ENCODE measurements at regions not wholly inside any gene's neighbourhood (a gene's known extent, or its start where the extent isn't known, plus 50 kb on each side); places are given as distances from the start of the nearest gene placed in this dataset.
A peak's percentile ranks its signal among the peaks of the same experiment; 100 is the strongest.

GRCh38 chr5:153135411-153135810 is 355.1 kb upstream of the GRIA1 start:
- DNase-seq = no peak

GRCh38 chr5:153136910-153137614 is 353.4 kb upstream of the GRIA1 start:
- no peak overlapping the region for H3K27ac ChIP-seq

More at GRCh38 chr5:153135411-153135810, 355.1 kb upstream of the GRIA1 start:
- Histone ChIP-seq H3K27me3 (replicated peaks) (no peaks in the 10 kb centered on the region), H3K4me3 (ENCODE audit: low read depth, low read length) (no peak overlapping the region), H3K27ac (no peak overlapping the region), H3K36me3 (replicated peaks) (no peaks in the 10 kb centered on the region)
- in situ Hi-C loops (cut with HindIII; ENCODE audit: low pct_ligation_motif_present, low sequenced_read_pairs) = no loop called here
- no peak for TF ChIP-seq CTCF (IDR thresholded peaks at IDR 0.05; ENCODE audit: low read depth, low read length, missing control alignments)

GRCh38 chr5:153147891-153148623 is 342.4 kb upstream of the GRIA1 start:
- in situ Hi-C loops (cut with HindIII; ENCODE audit: low pct_ligation_motif_present, low sequenced_read_pairs) = no loop called here
- Histone ChIP-seq H3K36me3 (replicated peaks) (no peaks in the 10 kb centered on the region), H3K27ac (no peak overlapping the region), H3K27me3 (replicated peaks) (no peaks in the 10 kb centered on the region), H3K4me3 (ENCODE audit: low read depth, low read length) (no peak overlapping the region)
- TF ChIP-seq CTCF (IDR thresholded peaks at IDR 0.05; ENCODE audit: low read depth, low read length, missing control alignments) = peak; percentile 55
- DNase-seq = peak; percentile 20

More at GRCh38 chr5:153136910-153137614, 353.4 kb upstream of the GRIA1 start:
- no peak for DNase-seq
- Histone ChIP-seq H3K27me3 (replicated peaks) (no peaks in the 10 kb centered on the region), H3K4me3 (ENCODE audit: low read depth, low read length) (no peak overlapping the region), H3K36me3 (replicated peaks) (no peaks in the 10 kb centered on the region)
- in situ Hi-C loops (cut with HindIII; ENCODE audit: low pct_ligation_motif_present, low sequenced_read_pairs) = no loop called here
- no peak for TF ChIP-seq CTCF (IDR thresholded peaks at IDR 0.05; ENCODE audit: low read depth, low read length, missing control alignments)

- Histone ChIP-seq H3K27me3 (replicated peaks) (no peaks in the 10 kb centered on the region), H3K27ac (no peak overlapping the region), H3K36me3 (replicated peaks) (no peaks in the 10 kb centered on the region), H3K4me3 (ENCODE audit: low read depth, low read length) (no peak overlapping the region)
- no peak for TF ChIP-seq CTCF (IDR thresholded peaks at IDR 0.05; ENCODE audit: low read depth, low read length, missing control alignments)
- DNase-seq = no peak
- in situ Hi-C loops (cut with HindIII; ENCODE audit: low pct_ligation_motif_present, low sequenced_read_pairs) = no loop called here
These were observed 341.9 kb upstream of the GRIA1 start for GRCh38 chr5:153148624-153148976.

GRCh38 chr5:153151558-153151957 is 338.9 kb upstream of the GRIA1 start:
- TF ChIP-seq CTCF (IDR thresholded peaks at IDR 0.05; ENCODE audit: low read depth, low read length, missing control alignments) = no peak
- H3K27ac ChIP-seq = no peak overlapping the region
- in situ Hi-C loops (cut with HindIII; ENCODE audit: low pct_ligation_motif_present, low sequenced_read_pairs) = no loop called here

More at GRCh38 chr5:153151558-153151957, 338.9 kb upstream of the GRIA1 start:
- Histone ChIP-seq H3K36me3 (replicated peaks) (no peaks in the 10 kb centered on the region), H3K27me3 (replicated peaks) (no peaks in the 10 kb centered on the region), H3K4me3 (ENCODE audit: low read depth, low read length) (no peak overlapping the region)
- DNase-seq = no peak

All from brain microvascular endothelial cell (primary cell).